H1 (cell line): ENCODE measurements at regions not wholly inside any gene's neighbourhood (a gene's known extent, or its start where the extent isn't known, plus 50 kb on each side); places are given as distances from the start of the nearest gene placed in this dataset.

ENCODE experiments used
- CHD7 ChIP-seq: fragments of 300-600 bp; sonication (generic); IDR thresholded peaks from 2 replicates; pipeline ENCODE4 v1.7.1; 2012; ENCODE audit warnings: low read length, moderate library complexity, mild to moderate bottlenecking, inconsistent platforms; ENCODE audit not compliant: insufficient replicate concordance
- GABPA ChIP-seq: IDR thresholded peaks from 2 replicates; pipeline ENCODE4 v1.6.1; 2011; ENCODE audit warnings: mild to moderate bottlenecking, low read length, moderate library complexity, borderline replicate concordance; ENCODE audit not compliant: insufficient read depth
- KDM1A ChIP-seq: fragments of 200-600, 300-600 bp; sonication (generic); IDR thresholded peaks from 2 replicates; pipeline ENCODE4 v1.7.1; 2016; ENCODE audit warnings: mild to moderate bottlenecking, low read length, borderline replicate concordance
- POLR2AphosphoS5 ChIP-seq: IDR thresholded peaks from 2 replicates; pipeline ENCODE4 v1.6.1; 2011; ENCODE audit warnings: low read depth, low read length
- RFX5 ChIP-seq: IDR thresholded peaks from 2 replicates; pipeline ENCODE4 v1.6.1; 2011; ENCODE audit warnings: low read depth, low read length, improper control_type of control experiment, borderline replicate concordance
- SIRT6 ChIP-seq: IDR thresholded peaks from one replicate; pipeline ENCODE4 v1.7.1; 2012; ENCODE audit warnings: low read length, inconsistent platforms
- SP1 ChIP-seq: IDR thresholded peaks from 2 replicates; pipeline ENCODE4 v1.6.1; 2011; ENCODE audit warnings: low read depth, low read length
- SP4 ChIP-seq: IDR thresholded peaks from 2 replicates; pipeline ENCODE4 v1.6.1; 2012; ENCODE audit warnings: low read length, inconsistent platforms
- SUZ12 ChIP-seq: fragments of 200-600 bp; sonication (generic); IDR thresholded peaks from 2 replicates; pipeline ENCODE4 v1.6.1; 2012; ENCODE audit warnings: mild to moderate bottlenecking, inconsistent platforms, low read length, moderate library complexity, mixed read lengths
- TAF1 ChIP-seq: IDR thresholded peaks from 2 replicates; pipeline ENCODE4 v1.6.1; 2011; ENCODE audit warnings: mild to moderate bottlenecking, low read depth, low read length

DNA sequence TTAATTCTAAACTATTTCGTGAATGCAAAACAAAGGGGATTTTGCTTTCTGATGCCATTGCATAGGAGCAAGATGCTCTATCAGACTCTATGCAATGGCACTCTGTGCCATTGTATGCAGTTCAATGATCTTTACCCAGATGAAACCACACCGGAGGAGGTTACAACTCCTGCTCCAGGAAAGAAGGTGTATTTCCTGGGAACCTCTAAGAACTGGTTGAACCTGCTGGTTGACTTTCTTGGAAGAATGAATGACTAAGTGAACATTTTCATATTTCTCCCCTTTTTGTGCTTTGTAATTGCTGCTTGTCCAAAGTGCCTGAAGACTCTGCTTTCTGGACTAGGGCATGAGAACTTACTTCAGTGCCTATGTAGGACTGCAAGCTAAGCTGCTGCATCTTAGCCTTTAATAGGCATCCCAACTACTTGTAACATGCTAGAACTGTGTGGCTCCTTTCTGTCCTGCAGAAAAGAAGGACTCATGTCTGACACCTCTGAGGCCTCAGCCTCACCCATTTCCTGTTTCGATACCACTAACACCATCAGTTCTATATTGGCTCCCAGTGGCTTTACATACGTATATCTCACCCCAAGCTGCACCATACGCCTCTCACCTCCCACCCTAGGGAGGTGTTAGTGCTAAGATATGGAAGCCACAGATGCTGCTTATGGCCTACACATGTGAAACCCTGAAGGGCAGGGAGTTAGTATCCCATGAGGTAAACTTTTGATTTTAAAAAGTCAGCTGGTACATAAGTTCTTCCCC lies 193.5 kb upstream of the CNOT2 start (continued):
- no peak for TF ChIP-seq CHD7
- no peak for TF ChIP-seq SP4
- no peak for TF ChIP-seq SIRT6
- no peak for TF ChIP-seq KDM1A
- no peak for TF ChIP-seq POLR2AphosphoS5
- no peak for TF ChIP-seq TAF1
- no peak for TF ChIP-seq SP1
- no peak for TF ChIP-seq RFX5
- no peak for TF ChIP-seq GABPA
- TF ChIP-seq SUZ12 = no peak
